ENCODE measurements at regions not wholly inside any gene's neighbourhood (a gene's known extent, or its start where the extent isn't known, plus 50 kb on each side); places are given as distances from the start of the nearest gene placed in this dataset.

GRCh38 chr6:122005661-122006060 lies 393.8 kb upstream of the HSF2 start:
- H3K27me3 ChIP-seq (ENCODE audit: control insufficient read depth, insufficient read depth, low read length): no peaks in the 10 kb centered on the region
- ATAC-seq (no peak), DNase-seq (ENCODE audit: low read depth, low spot score) (no peak)
- ChIA-PET CTCF (no interaction called here), POLR2A (no interaction called here)
- no peak overlapping the region for H3K4me3 ChIP-seq (ENCODE audit: low read depth in 2 of 2, low read length in 2 of 2)
- H3K9me3 ChIP-seq (ENCODE audit: control insufficient read depth, insufficient read depth, low read depth, low read length): no peaks in the 10 kb centered on the region
- in situ Hi-C loops (cut with HindIII; ENCODE audit: low pct_unique_long_range_greater_than_20kb, low sequenced_read_pairs) (no loop called here), intact Hi-C loops (cut with micrococcal nuclease; ENCODE audit: unreplicated experiment) (no loop called here)
- H3K4me1 ChIP-seq (ENCODE audit: control insufficient read depth, insufficient read depth, low read length): no peaks in the 10 kb centered on the region
- no peaks in the 10 kb centered on the region for H3K36me3 ChIP-seq (ENCODE audit: control insufficient read depth, insufficient read depth, low read length)
- TF ChIP-seq SIN3A (IDR thresholded peaks at IDR 0.05; ENCODE audit: borderline replicate concordance, insufficient read depth, low read depth, low read length): no peak
- no peak for TF ChIP-seq POLR2AphosphoS5 (IDR thresholded peaks at IDR 0.05; ENCODE audit: low read depth, low read length)
- no peak for TF ChIP-seq TCF7L2 (IDR thresholded peaks at IDR 0.05; ENCODE audit: low read depth, low read length)
- TF ChIP-seq REST (IDR thresholded peaks at IDR 0.05; ENCODE audit: insufficient read depth in 1 of 2, low read depth in 2 of 2, low read length in 1 of 2): no peak
- TF ChIP-seq CTCF (IDR thresholded peaks at IDR 0.05): no peak
- H3K27ac ChIP-seq (ENCODE audit: low read length): no peak overlapping the region
- BruUV-seq (replicated peaks): no TSS peak

GRCh38 chr6:122007339-122007738 lies 392.1 kb upstream of the HSF2 start:
- BruUV-seq (replicated peaks): no TSS peak
- TF ChIP-seq REST (IDR thresholded peaks at IDR 0.05; ENCODE audit: insufficient read depth in 1 of 2, low read depth in 2 of 2, low read length in 1 of 2) (no peak), CTCF (IDR thresholded peaks at IDR 0.05) (no peak), POLR2AphosphoS5 (IDR thresholded peaks at IDR 0.05; ENCODE audit: low read depth, low read length) (no peak), TCF7L2 (IDR thresholded peaks at IDR 0.05; ENCODE audit: low read depth, low read length) (no peak), SIN3A (IDR thresholded peaks at IDR 0.05; ENCODE audit: borderline replicate concordance, insufficient read depth, low read depth, low read length) (no peak)
- Histone ChIP-seq H3K4me3 (ENCODE audit: low read depth in 2 of 2, low read length in 2 of 2) (no peak overlapping the region), H3K36me3 (ENCODE audit: control insufficient read depth, insufficient read depth, low read length) (no peaks in the 10 kb centered on the region), H3K27me3 (ENCODE audit: control insufficient read depth, insufficient read depth, low read length) (no peaks in the 10 kb centered on the region), H3K4me1 (ENCODE audit: control insufficient read depth, insufficient read depth, low read length) (no peaks in the 10 kb centered on the region), H3K27ac (ENCODE audit: low read length) (no peak overlapping the region), H3K9me3 (ENCODE audit: control insufficient read depth, insufficient read depth, low read depth, low read length) (no peaks in the 10 kb centered on the region)
- CTCF ChIA-PET: no interaction called here
- in situ Hi-C loops (cut with HindIII; ENCODE audit: low pct_unique_long_range_greater_than_20kb, low sequenced_read_pairs) (no loop called here), intact Hi-C loops (cut with micrococcal nuclease; ENCODE audit: unreplicated experiment) (no loop called here)
- POLR2A ChIA-PET: no interaction called here
- DNase-seq (ENCODE audit: low read depth, low spot score) (no peak), ATAC-seq (no peak)

All from Panc1 (cell line).